ENCODE measurements at regions not wholly inside any gene's neighbourhood (a gene's known extent, or its start where the extent isn't known, plus 50 kb on each side); places are given as distances from the start of the nearest gene placed in this dataset.
A peak's percentile ranks its signal among the peaks of the same experiment; 100 is the strongest.

GRCh38 chr2:14288016-14288415 lies 344.5 kb upstream of the LRATD1 start:
- no peak overlapping the region; the same call in 1 of the 2 replicates for H3K14ac ChIP-seq (ENCODE audit: insufficient read depth, low read length)
- no peaks in the 10 kb centered on the region for H3K27me3 ChIP-seq (ENCODE audit: insufficient read depth, low read length)
- H3K56ac ChIP-seq (ENCODE audit: insufficient read length, low read depth, low read length) = no peak overlapping the region
- no peak for DNase-seq
- Mint-ChIP-seq H3K27me3 (ENCODE audit: low read depth) (no peaks in the 10 kb centered on the region), H3K4me1 (peaks cover 0 to 2% of the 10 kb centered on the region in 2 experiments; a peak in 1 of 4 replicates), H3K9me3 (no peaks in the 10 kb centered on the region), H3K36me3 (ENCODE audit: insufficient read depth in 1 of 3, low read depth in 3 of 3) (no peaks in the 10 kb centered on the region), H3K27ac (peak overlapping the region in 1 of 3 experiments; percentile 36; a peak in 1 of 7 replicates), H3K4me3 (no peak overlapping the region)
- no peak overlapping the region for H4K91ac ChIP-seq (ENCODE audit: insufficient read length, low read depth, low read length)
- no peak overlapping the region for H2AFZ ChIP-seq (ENCODE audit: low read length)
- H3K4ac ChIP-seq (ENCODE audit: low read depth, low read length) = no peak overlapping the region
- no peaks in the 10 kb centered on the region; the same call in 1 of the 2 replicates for H3K4me1 ChIP-seq (ENCODE audit: insufficient read depth, low read length)
- no peak overlapping the region for H2BK15ac ChIP-seq (ENCODE audit: low read depth, low read length)
- WGBS (ENCODE audit: extremely low coverage, insufficient read length, low lambda C conversion rate) = no CpG with 5 or more reads among the region's 3 CpGs
- no peak overlapping the region for H3T11ph ChIP-seq (ENCODE audit: low read length)
- H3K79me2 ChIP-seq (ENCODE audit: insufficient read depth, low read length) = no peaks in the 10 kb centered on the region
- no peak overlapping the region for H4K5ac ChIP-seq (ENCODE audit: insufficient read length, low read depth, low read length)
- H3K23ac ChIP-seq (ENCODE audit: insufficient read length, low read depth, low read length) = no peak overlapping the region
- H3K9me3 ChIP-seq (ENCODE audit: control insufficient read depth, low read depth, low read length) = no peaks in the 10 kb centered on the region
- no peak overlapping the region for H2BK5ac ChIP-seq (ENCODE audit: insufficient read length, low read length)
- no peak overlapping the region for H3K9ac ChIP-seq (ENCODE audit: extremely low read depth, insufficient read length, low read length)
- no peak overlapping the region for H3K18ac ChIP-seq (ENCODE audit: insufficient read length, low read depth, low read length)
- no peak overlapping the region for H2BK12ac ChIP-seq (ENCODE audit: insufficient read length, low read depth, low read length)
- H2AK5ac ChIP-seq (ENCODE audit: insufficient read length, low read length) = no peak overlapping the region
- no peak overlapping the region for H2BK20ac ChIP-seq (ENCODE audit: low read depth, low read length, poor library complexity, severe bottlenecking)
- H3K23me2 ChIP-seq (ENCODE audit: insufficient read length, low read depth, low read length, poor library complexity, severe bottlenecking) = no peaks in the 10 kb centered on the region
- no peak for TF ChIP-seq CTCF (conservative IDR thresholded peaks at IDR 0.05)
- H3K79me1 ChIP-seq (ENCODE audit: insufficient read depth, low read depth, low read length, poor library complexity, severe bottlenecking) = no peaks in the 10 kb centered on the region
- H3K4me2 ChIP-seq (ENCODE audit: insufficient read depth, insufficient read length, low read length) = no peak overlapping the region
- H4K8ac ChIP-seq (replicated peaks; ENCODE audit: insufficient read length, low read depth, low read length) = no peak overlapping the region
- H2BK120ac ChIP-seq (ENCODE audit: low read depth, low read length, poor library complexity, severe bottlenecking) = no peak overlapping the region
- no peaks in the 10 kb centered on the region for H4K20me1 ChIP-seq (ENCODE audit: control insufficient read depth, insufficient read depth, insufficient read length)
- H3K27ac ChIP-seq (ENCODE audit: insufficient read length, low read depth, low read length) = no peak overlapping the region
